ENCODE measurements at regions not wholly inside any gene's neighbourhood (a gene's known extent, or its start where the extent isn't known, plus 50 kb on each side); places are given as distances from the start of the nearest gene placed in this dataset.

GRCh38 chr3:43190670-43191069, 84.8 kb upstream of the POMGNT2 start:
- no peaks in the 10 kb centered on the region for H3K36me3 ChIP-seq
- H3K27ac ChIP-seq = no peak overlapping the region
- H3K9me3 ChIP-seq = no peaks in the 10 kb centered on the region
- H3K4me3 ChIP-seq (ENCODE audit: low read depth in 1 of 2, low read length in 1 of 2) = no peak overlapping the region
- H3K4me1 ChIP-seq (ENCODE audit: control insufficient read depth in 1 of 2, insufficient read depth in 1 of 2, low read depth in 1 of 2, low read length in 1 of 2) = peaks cover 14 to 17% of the 10 kb centered on the region in 2 experiments
- H3K27me3 ChIP-seq = no peaks in the 10 kb centered on the region
- no peak for TF ChIP-seq CTCF (IDR thresholded peaks at IDR 0.05)

DNA sequence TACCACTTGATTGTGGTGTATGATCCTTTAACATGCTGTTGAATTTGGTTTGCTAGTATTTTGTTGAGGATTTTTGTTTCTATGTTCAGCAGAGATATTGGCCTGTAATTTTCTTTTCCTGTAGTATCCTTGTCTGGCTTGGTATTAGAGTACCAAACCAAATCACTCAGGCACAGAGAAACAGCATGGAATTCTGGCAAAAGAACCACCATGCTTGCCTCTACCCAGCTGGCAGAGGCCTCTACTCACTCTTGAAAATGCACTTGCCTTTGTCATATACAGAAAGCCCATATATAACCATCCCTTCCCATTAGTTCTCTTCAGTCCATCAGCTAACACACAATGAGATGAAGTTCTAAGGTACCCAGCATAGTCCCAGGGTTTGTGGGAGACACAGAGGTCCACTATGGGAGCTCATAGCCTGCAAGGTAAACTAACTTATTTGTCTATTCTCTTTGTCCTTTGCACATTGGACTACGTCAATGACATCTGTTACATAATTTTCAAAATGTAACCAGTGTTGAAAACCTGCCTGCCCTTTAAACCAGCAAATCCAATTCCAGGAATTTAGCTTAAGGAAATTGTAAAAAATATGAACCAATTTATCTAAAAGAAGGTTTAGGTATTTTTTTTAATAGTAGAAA, 82.1 kb upstream of the POMGNT2 start:
- H3K27ac ChIP-seq = no peak overlapping the region
- H3K36me3 ChIP-seq = no peaks in the 10 kb centered on the region
- no peak overlapping the region for H3K4me3 ChIP-seq (ENCODE audit: low read depth in 1 of 2, low read length in 1 of 2)
- TF ChIP-seq CTCF (IDR thresholded peaks at IDR 0.05) = no peak
- no peaks in the 10 kb centered on the region for H3K9me3 ChIP-seq
- H3K4me1 ChIP-seq (ENCODE audit: control insufficient read depth in 1 of 2, insufficient read depth in 1 of 2, low read depth in 1 of 2, low read length in 1 of 2) = no peaks in the 10 kb centered on the region
- no peaks in the 10 kb centered on the region for H3K27me3 ChIP-seq

DNA sequence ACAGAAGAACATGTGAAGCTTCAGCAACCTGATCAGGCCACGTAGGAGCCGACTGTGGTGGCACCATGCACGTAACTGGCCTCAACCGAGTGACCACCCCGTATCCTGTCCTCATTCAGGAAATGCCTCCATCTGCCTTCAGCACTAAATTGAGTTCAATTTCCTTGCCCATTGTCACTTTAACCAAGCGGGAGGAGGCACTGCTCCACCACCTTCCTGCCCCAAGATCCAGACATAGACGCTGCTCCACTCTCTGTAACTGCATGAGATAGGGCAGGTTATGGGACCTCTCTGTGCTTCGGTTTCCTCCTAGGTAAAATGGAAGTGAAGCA, 80.1 kb upstream of the POMGNT2 start:
- TF ChIP-seq CTCF (IDR thresholded peaks at IDR 0.05) = no peak
- Histone ChIP-seq H3K9me3 (no peaks in the 10 kb centered on the region), H3K36me3 (no peaks in the 10 kb centered on the region), H3K27me3 (no peaks in the 10 kb centered on the region), H3K4me1 (ENCODE audit: control insufficient read depth in 1 of 2, insufficient read depth in 1 of 2, low read depth in 1 of 2, low read length in 1 of 2) (peaks cover 13 to 14% of the 10 kb centered on the region in 2 experiments), H3K4me3 (ENCODE audit: low read depth in 1 of 2, low read length in 1 of 2) (no peak overlapping the region), H3K27ac (no peak overlapping the region)

- H3K27me3 ChIP-seq = no peaks in the 10 kb centered on the region
- H3K4me3 ChIP-seq (ENCODE audit: low read depth in 1 of 2, low read length in 1 of 2) = no peak overlapping the region
- TF ChIP-seq CTCF (IDR thresholded peaks at IDR 0.05) = no peak
- no peaks in the 10 kb centered on the region for H3K36me3 ChIP-seq
- no peaks in the 10 kb centered on the region for H3K9me3 ChIP-seq
- peaks cover 18 to 19% of the 10 kb centered on the region in 2 experiments for H3K4me1 ChIP-seq (ENCODE audit: control insufficient read depth in 1 of 2, insufficient read depth in 1 of 2, low read depth in 1 of 2, low read length in 1 of 2)
- H3K27ac ChIP-seq = no peak overlapping the region
Measured at GRCh38 chr3:43185274-43185982, 79.5 kb upstream of the POMGNT2 start.

GRCh38 chr3:43183456-43183855, 77.6 kb upstream of the POMGNT2 start:
- Histone ChIP-seq H3K4me1 (ENCODE audit: control insufficient read depth in 1 of 2, insufficient read depth in 1 of 2, low read depth in 1 of 2, low read length in 1 of 2) (peaks cover 38 to 39% of the 10 kb centered on the region in 2 experiments), H3K36me3 (no peaks in the 10 kb centered on the region), H3K27ac (no peak overlapping the region), H3K27me3 (no peaks in the 10 kb centered on the region), H3K4me3 (ENCODE audit: low read depth in 1 of 2, low read length in 1 of 2) (no peak overlapping the region), H3K9me3 (no peaks in the 10 kb centered on the region)
- TF ChIP-seq CTCF (IDR thresholded peaks at IDR 0.05) = no peak

All from neutrophil (primary cell).